Vagina (tissue), 2 donors: ENCODE measurements at regions not wholly inside any gene's neighbourhood (a gene's known extent, or its start where the extent isn't known, plus 50 kb on each side); places are given as distances from the start of the nearest gene placed in this dataset. TPM values are rescaled to one million over a fixed set of nuclear protein-coding genes. Genes with fewer than 3 reads are reported as not detected.

Experiments
- DNase-seq, 2 donors: peaks; one replicate each; pipeline ENCODE4 v3.0.0-alpha.2; 2017; ENCODE audit errors: extremely low spot score in 2 of 2
- H3K27ac ChIP-seq: fragments of 200-600 bp; sonication (generic); one replicate; pipeline ENCODE4 v1.5.1; 2019
- H3K27me3 ChIP-seq: fragments of 200-600 bp; sonication (generic); one replicate; pipeline ENCODE4 v1.5.1; 2019
- H3K36me3 ChIP-seq, 2 donors: fragments of 200-600 bp; sonication (generic); one replicate each; pipeline ENCODE4 v1.5.1; 2017 to 2019
- H3K4me1 ChIP-seq: fragments of 200-600 bp; sonication (generic); one replicate; pipeline ENCODE4 v1.5.1; 2019
- H3K4me3 ChIP-seq, 2 donors: fragments of 200-600 bp; sonication (generic); 1 replicate in 1 of 2; 2 replicates in 1 of 2; pipeline ENCODE4 v1.5.1; 2016 to 2019
- H3K9me3 ChIP-seq: fragments of 200-600 bp; sonication (generic); one replicate; pipeline ENCODE4 v1.5.1; 2019
- CTCF ChIP-seq, 3 experiments: fragments of 450-650 bp in 2 of 3; fragments of 200-600 bp in 1 of 3; sonication (generic) in 1 of 3; IDR thresholded peaks; one replicate each; pipeline ENCODE4 v1.5.1; 2017 to 2019; ENCODE audit warnings: antibody characterized with exemption in 3 of 3, mild to moderate bottlenecking in 2 of 3, moderate library complexity in 2 of 3
- POLR2A ChIP-seq, 2 donors: fragments of 450-650 bp; IDR thresholded peaks; one replicate each; pipeline ENCODE4 v1.6.1; 2017; ENCODE audit warnings: antibody characterized with exemption in 2 of 2, mild to moderate bottlenecking in 2 of 2, moderate library complexity in 2 of 2
- POLR2AphosphoS5 ChIP-seq, 2 donors: sonication (generic); formaldehyde crosslinking; IDR thresholded peaks; one replicate each; pipeline ENCODE4 v1.9.0; 2017; ENCODE audit warnings: antibody characterized with exemption in 2 of 2, mild to moderate bottlenecking in 2 of 2, low read depth in 1 of 2; ENCODE audit not compliant: insufficient read depth in 1 of 2
- intact Hi-C: fragments of 100-400 bp; cut with DNase I; formaldehyde crosslinking; loops from one replicate; pipeline ENCODE4 v1.15.1; 2023
- small RNA-seq: library from RNA; depleted of rRNA; stranded (forward); fragments of <200 nt; gene quantifications from one replicate; pipeline ENCODE3, GENCODE V24; 2016

GRCh38 chr9:86408121-86408520 lies 53.9 kb upstream of the TUT7 start:
- intact Hi-C loops, result no loop called here
- H3K27ac ChIP-seq, result no peak overlapping the region

GRCh38 chr9:86407022-86407421 lies 52.8 kb upstream of the TUT7 start:
- no peaks in the 10 kb centered on the region for H3K9me3 ChIP-seq
- H3K36me3 ChIP-seq, result no peaks in the 10 kb centered on the region
- intact Hi-C loops, result no loop called here
- no peak for DNase-seq
- no peaks in the 10 kb centered on the region for H3K4me1 ChIP-seq
- no peak overlapping the region for H3K4me3 ChIP-seq
- TF ChIP-seq CTCF (IDR thresholded peaks at IDR 0.05) (no peak), POLR2A (IDR thresholded peaks at IDR 0.05) (no peak), POLR2AphosphoS5 (IDR thresholded peaks at IDR 0.05; ENCODE audit: insufficient read depth in 1 of 2, low read depth in 1 of 2) (no peak)
- no peaks in the 10 kb centered on the region for H3K27me3 ChIP-seq
- peak overlapping the region; percentile 47 for H3K27ac ChIP-seq

More at GRCh38 chr9:86408121-86408520, 53.9 kb upstream of the TUT7 start:
- DNase-seq, result no peak
- Histone ChIP-seq H3K9me3 (no peaks in the 10 kb centered on the region), H3K36me3 (no peaks in the 10 kb centered on the region), H3K4me3 (no peak overlapping the region), H3K4me1 (no peaks in the 10 kb centered on the region), H3K27me3 (no peaks in the 10 kb centered on the region)
- TF ChIP-seq POLR2AphosphoS5 (IDR thresholded peaks at IDR 0.05; ENCODE audit: insufficient read depth in 1 of 2, low read depth in 1 of 2) (no peak), POLR2A (IDR thresholded peaks at IDR 0.05) (no peak), CTCF (IDR thresholded peaks at IDR 0.05) (no peak)

- DNase-seq, result no peak
- no peaks in the 10 kb centered on the region for H3K36me3 ChIP-seq
- H3K27ac ChIP-seq, result peak overlapping the region; percentile 47
- H3K9me3 ChIP-seq, result no peaks in the 10 kb centered on the region
- H3K4me1 ChIP-seq, result no peaks in the 10 kb centered on the region
- no peak overlapping the region for H3K4me3 ChIP-seq
- H3K27me3 ChIP-seq, result no peaks in the 10 kb centered on the region
- intact Hi-C loops, result no loop called here
- TF ChIP-seq POLR2A (IDR thresholded peaks at IDR 0.05) (no peak), POLR2AphosphoS5 (IDR thresholded peaks at IDR 0.05; ENCODE audit: insufficient read depth in 1 of 2, low read depth in 1 of 2) (no peak), CTCF (IDR thresholded peaks at IDR 0.05) (no peak)
These were observed 52.2 kb upstream of the TUT7 start for GRCh38 chr9:86406366-86406765.

GRCh38 chr9:86405926-86406325 lies 51.7 kb upstream of the TUT7 start:
- no peak overlapping the region for H3K4me3 ChIP-seq
- no peak for DNase-seq
- intact Hi-C loops, result no loop called here
- H3K9me3 ChIP-seq, result no peaks in the 10 kb centered on the region
- H3K27ac ChIP-seq, result peak overlapping the region; percentile 47
- no peaks in the 10 kb centered on the region for H3K36me3 ChIP-seq
- peak in 1 of 2 donors; percentile 12 for TF ChIP-seq POLR2AphosphoS5 (IDR thresholded peaks at IDR 0.05; ENCODE audit: insufficient read depth in 1 of 2, low read depth in 1 of 2)
- no peak for TF ChIP-seq POLR2A (IDR thresholded peaks at IDR 0.05)
- H3K4me1 ChIP-seq, result no peaks in the 10 kb centered on the region
- H3K27me3 ChIP-seq, result no peaks in the 10 kb centered on the region

- no peak for TF ChIP-seq POLR2A (IDR thresholded peaks at IDR 0.05)
- no peak for TF ChIP-seq POLR2AphosphoS5 (IDR thresholded peaks at IDR 0.05; ENCODE audit: insufficient read depth in 1 of 2, low read depth in 1 of 2)
- no peak for TF ChIP-seq CTCF (IDR thresholded peaks at IDR 0.05)
- H3K4me1 ChIP-seq, result no peaks in the 10 kb centered on the region
- no peak overlapping the region for H3K4me3 ChIP-seq
- H3K9me3 ChIP-seq, result no peaks in the 10 kb centered on the region
- H3K36me3 ChIP-seq, result no peaks in the 10 kb centered on the region
- H3K27me3 ChIP-seq, result no peaks in the 10 kb centered on the region
- no peak for DNase-seq
- intact Hi-C loops, result no loop called here
- H3K27ac ChIP-seq, result no peak overlapping the region
These were observed 50.9 kb upstream of the TUT7 start for GRCh38 chr9:86405086-86405491.

Small RNAs in the stretch of these regions (small RNA-seq; reads per million reads assigned to genes)
- gene AL158828.1 (not detected), gene RNU2-36P (0.52 reads per million)
